ENCODE measurements at regions not wholly inside any gene's neighbourhood (a gene's known extent, or its start where the extent isn't known, plus 50 kb on each side); places are given as distances from the start of the nearest gene placed in this dataset.
"Not testable (repeated sequence)": the region's sequence is repeated elsewhere in the genome, so short reads cannot be mapped to it uniquely, and the experiment has no call there.

DNA sequence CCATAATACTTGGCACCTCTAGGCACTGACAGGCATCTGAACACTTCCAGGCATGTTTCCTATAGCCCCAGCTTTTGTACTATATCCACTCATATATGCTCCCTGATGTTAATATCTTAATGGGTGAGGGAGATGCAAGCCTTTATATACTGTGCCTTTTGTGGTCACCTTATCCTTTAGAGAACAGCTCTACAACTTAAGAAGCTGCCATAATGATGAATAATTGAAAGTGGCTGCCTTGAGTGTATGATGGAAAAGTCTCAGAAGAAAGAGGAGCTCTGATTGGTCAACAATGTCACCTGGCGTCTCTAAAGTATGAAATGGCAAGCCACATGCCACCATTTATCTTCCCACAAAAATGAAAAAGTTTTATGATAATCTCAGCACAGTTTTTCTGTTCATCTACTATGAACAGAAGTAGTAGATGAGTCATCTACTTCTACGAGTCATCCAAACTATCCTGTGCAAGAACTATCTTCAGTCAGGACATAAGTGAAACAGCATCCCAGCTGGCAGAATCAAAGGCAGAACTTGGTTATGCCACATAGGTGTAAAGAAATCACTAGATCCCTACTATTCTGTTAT, 997.9 kb upstream of the CELF4 start:
- DNase-seq: no peak

DNA sequence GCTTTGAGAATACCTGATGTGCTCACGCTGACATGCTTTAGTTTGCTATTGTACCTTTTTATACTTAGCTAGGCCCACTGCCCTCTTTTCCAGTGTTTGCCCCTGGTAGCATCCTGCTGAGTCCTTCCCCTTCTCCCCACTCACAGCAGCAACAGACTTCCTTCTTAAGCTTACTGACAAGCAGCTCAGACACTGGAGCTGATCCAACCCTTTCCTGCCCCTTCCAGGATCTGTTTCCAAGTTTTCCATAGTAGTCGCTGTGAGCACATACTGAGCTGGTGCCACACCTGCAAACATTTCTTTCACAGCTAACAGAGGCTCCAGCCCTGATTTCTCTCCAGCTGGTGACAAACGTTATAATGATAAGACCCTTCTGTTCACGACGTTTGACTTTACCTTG, 991.4 kb upstream of the CELF4 start:
- DNase-seq: no peak

DNA sequence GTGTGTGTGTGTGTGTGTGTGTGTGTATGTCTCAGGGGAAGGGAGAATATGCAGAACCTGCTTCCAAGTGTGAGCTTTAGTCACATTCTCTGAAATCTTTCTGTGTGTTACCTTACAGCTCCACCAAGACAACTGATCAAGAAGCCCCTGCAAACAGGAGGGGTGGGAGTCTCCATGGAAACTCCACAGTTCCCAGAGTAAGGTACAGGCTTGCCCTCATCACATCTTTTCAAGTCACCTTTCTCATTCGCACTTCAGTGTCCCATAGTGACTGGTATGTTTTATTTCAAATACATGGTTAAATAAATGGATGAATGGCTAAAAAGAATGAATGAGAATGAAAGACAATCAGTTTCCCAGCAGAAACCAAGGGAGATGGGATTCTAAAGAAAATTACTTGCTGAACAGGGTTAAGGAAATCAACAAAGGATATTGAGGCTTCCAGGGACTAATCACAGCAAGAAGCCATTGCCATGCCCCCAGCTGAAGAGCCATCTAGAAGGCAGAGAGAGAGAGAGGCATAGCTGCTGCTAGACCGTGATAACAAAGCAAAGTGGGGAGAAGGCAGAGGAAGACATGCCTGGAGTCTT, 987.2 kb upstream of the CELF4 start:
- DNase-seq: no peak

DNA sequence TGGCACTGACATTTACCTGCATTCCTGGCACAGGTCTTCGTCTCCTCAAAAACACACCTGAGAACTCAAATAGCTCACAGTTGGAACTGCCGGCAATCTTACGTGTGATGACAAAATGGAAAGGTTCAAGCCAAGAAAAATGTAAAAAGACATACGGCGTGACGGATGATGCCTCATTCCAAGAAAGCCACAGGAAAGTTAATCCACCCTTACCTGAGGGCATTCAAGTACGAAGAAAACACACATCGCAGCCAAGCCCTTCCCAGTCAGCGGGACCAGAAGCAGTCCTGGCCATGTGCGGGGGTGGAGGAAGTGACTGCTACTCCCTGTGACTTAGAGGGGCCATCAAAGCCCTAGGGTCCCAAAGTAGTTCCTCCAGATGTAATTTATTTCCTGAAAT, 986.3 kb upstream of the CELF4 start:
- no peak for DNase-seq

DNA sequence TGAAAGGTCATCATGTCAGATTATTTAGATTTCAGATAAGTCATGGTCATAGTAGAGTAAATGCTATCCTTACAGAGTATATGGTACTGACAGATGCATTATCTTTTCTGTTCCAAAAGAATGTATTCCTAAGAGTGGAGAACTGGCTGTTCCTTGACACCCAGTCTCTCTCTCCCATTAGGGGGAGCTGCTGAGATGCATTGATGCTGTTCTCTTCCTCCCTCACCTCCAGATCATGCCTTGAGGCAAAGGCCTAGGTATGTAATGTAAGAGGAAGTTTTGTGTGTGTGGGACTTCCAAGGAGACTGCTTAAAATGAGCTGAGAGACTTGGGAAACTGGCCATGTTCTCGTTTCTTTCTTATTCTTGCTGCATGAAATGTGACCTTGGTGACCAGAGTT, 979.5 kb upstream of the CELF4 start:
- DNase-seq: peak; percentile 7

DNA sequence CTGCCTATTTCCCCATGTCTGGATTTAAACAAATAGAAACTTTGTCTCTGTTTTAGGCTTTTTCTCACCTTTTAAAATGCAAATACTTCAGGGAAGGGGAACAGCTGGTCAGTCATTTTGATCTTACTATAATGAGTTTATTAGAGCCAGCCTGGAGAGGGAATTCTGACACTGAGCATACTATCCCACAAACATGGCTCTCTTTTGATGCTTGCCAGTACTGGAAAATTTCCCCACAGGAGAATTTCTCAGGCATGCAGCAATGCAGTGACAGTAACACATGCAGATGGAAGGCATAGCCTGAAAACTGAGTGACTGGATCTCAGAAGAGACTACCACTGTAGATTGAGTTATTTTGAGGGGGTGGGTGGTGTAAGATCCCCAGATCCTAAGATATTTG, 974.3 kb upstream of the CELF4 start:
- DNase-seq: no peak

DNA sequence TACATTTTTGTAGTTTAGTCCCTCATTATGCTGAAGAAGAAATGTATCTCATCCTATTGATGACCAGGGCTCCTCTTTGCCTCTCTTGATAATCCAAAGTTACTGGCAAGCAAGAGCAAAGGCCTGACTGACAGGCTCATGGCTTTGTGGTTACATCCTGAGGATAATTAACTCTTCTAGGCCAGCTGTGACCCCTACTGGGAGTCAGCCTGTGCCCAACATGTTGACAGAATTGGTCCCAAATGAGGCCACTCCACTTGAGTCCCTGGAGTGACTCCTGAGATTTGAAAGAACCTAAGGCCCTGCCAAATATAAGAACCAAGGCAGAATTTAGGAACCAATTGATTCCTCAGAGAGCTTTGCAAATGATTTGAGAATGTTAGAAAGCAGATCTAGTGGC, 973.8 kb upstream of the CELF4 start:
- no peak for DNase-seq

DNA sequence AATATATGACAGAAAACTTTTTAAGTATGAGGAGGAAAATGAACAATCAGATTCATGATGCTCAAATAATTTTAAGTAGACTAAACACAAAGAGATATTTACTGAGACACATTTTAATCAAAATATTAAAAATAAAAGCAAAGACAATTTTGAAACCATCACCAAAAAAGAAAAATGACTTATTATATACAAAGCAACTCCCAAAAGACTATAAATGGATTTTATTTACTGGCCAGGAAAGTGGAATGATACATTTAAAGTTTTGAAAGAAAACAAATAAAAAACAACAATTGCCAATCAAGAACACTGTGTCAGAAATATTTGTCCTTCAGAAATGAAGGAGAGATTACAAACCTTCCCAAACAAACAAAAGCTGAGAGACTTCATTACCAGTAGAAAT, 968.5 kb upstream of the CELF4 start:
- DNase-seq: no peak

DNA sequence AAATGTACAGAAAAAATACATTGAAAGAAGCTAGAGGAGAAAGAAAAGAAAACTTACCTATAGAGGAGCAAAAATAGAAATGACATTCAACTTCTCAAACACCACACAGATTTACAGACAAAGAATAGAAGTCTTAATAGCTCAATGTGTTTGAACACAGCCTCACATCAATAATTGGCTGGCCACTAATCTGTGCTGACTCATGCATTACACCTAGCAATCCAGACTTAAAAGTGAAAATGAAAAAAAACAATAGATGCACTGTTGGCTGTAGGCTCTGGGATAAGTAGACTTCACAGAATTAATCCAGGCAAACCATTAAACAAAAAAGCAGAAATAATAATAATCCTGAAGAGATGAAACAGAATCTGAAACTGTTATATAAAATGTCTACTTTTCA, 961.3 kb upstream of the CELF4 start:
- no peak for DNase-seq

DNA sequence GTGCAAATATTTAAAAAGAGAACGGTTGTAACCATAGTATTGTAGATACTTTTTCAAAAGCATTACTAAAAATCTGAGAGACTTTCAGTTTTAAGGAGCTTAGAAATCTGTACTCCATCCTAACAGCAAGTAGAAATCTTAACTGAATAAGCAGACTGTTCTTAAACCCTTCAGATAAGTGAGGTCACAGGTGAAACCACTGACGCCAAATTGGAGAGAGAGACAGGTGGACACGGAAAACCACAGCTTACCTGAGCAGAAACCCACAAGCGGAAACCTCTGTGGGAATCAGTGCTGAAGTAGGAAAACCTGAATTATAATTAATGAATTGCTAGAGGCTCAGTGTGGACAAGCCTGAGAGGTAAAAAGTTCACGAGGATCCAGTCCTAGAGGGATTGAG, 959.4 kb upstream of the CELF4 start:
- DNase-seq: no peak

DNA sequence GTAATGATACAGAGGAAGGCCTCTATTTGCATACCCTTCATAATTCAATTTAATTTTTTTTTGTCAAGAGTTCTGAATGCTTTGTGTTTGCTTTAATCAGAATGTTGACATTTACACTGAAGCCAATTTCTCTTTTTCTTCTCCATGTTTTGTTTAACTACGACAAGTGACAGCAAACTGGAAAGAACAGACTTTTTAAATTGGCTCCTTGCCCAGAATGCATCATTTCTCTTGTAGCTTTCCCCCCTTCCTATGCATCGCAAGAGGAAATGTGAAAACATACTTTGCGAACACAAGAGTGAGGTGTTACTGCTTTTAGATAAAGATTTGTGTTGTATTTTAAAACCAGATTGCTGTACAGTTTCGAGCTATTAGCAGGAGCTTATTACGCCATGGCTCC, 955.2 kb upstream of the CELF4 start:
- DNase-seq: no peak

DNA sequence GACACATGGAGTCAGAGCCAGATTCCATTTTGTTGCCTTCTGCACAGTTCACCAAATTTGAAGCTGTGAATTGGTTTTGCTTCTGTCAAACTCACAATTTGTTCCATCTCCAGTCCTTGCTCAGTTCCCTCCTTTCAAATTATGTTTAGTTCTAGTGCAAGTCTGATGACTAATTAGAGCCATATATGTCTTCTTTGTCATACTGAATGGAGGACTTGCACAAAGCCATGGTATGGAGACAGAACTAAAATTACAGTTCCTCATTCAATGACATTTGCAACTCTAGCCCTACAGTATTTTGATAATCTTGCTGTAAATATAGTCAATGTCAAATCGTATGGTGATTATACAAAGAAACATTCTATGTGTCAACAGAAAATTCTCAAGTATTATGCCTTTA, 936.9 kb upstream of the CELF4 start:
- DNase-seq: no peak

DNA sequence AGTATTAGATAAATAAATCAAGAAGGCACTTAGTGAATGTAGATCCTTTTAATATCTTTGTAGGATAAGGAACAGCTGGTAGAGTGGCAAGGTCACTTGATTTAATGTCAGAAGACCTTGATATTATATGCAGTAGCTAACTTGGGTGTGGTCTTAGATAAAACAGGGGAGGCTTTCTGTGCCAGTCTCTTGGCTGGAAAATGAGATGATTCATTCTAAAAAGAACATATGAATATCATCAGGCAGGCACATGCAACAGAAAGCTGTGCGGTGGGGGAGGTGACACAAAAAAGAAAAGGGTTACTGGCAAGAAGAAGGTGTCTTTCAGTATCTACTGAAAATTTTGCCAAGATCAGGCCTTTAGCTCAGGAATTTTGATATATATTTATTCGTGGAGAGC, 931.7 kb upstream of the CELF4 start:
- no peak for DNase-seq

DNA sequence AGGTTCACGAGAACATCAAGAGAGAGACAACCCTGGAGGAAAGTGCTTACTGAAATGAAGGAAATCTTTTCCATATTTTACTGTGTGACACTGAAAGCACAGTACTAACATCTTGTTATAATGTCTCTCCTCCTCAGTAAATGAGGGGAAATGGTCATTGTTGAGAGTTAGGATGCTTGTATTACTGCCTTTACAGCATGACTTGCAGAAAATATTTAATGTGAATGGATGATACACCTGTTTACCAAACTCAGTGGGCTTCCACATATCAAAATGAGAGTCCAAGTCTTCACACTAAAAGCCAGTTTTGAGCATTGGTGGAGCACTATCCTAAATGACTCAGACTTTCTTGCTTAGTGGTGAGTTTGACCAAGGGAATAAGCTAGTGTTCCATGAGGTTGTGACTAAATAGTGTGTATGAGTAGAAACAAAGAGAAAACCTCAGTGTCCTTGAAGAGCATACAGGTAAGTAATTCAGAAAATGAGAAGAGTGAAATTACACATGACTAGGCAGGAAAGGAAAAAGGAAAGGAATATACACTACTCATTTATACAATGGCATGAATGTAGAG, 930.7 kb upstream of the CELF4 start:
- DNase-seq: no peak

DNA sequence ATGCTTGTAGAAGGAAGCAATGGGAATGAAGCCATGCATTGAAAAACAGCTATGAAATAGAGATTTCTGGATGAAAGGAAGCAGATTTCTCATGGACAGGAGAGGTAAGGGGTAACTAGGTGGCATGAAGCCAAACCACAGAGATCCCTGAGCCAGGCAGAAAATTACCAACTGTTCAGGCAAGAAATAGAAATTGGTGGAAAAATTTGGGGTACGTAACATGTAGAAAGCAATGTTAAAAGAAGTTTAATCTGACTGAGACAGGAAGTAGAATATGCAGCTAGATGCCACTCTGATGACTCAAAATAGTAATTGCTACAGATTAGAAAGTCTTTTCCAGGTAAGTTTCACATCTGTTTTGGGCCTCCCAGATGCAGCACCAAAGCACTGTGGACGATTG, 928.5 kb upstream of the CELF4 start:
- no peak for DNase-seq

DNA sequence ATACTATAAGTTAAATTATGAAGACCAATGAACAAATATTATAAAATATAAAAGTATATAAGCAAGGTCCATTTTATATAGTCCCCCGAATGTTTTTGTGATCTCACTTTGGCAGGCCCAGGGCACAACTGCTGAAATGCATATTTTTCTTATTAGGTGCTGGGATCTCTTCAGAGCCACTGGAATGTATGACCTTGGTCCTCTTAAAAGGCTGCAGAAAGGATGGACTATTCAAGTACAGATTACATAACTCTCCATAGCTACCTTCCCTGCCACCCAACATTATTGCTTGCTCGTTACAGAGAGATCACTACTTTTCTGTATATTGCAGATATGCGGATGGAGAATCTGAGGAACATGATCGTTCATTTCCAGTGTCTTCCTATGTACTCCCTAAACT, 925.6 kb upstream of the CELF4 start:
- DNase-seq: no peak

DNA sequence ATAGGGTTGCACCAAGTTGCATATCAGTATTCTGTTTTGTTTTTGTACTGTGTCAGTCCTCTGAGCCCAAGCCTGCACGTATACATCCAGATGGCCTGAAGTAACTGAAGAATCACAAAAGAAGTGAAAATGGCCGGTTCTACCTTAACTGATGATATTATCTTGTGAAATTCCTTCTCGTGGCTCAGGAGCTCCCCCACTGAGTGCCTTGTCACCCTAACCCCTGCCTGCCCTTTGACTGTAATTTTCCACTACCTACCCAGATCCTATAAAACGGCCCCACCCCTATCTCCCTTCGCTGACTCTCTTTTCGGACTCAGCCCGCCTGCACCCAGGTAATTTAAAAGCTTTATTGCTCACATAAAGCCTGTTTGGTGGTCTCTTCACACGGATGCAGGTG, 924.1 kb upstream of the CELF4 start:
- DNase-seq: not testable (repeated sequence)

DNA sequence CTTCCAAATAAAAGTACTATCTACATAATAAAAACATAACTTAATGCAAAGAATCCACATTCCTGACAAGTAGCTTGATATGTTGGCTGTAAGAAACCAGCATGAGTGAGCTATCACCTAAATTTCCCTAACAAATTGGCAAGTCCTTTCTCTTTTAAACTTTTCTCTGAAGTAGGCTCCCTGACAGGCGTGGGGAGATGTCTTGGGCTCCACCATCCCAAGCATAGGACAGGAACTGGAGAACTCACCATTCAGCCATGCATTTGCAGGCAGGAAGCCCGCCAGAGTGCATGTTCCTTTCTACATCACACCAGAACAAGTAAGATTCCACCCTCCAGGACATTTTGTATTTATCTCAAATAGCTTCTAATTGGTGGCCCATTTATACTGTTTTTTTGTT, 921.9 kb upstream of the CELF4 start:
- no peak for DNase-seq

DNA sequence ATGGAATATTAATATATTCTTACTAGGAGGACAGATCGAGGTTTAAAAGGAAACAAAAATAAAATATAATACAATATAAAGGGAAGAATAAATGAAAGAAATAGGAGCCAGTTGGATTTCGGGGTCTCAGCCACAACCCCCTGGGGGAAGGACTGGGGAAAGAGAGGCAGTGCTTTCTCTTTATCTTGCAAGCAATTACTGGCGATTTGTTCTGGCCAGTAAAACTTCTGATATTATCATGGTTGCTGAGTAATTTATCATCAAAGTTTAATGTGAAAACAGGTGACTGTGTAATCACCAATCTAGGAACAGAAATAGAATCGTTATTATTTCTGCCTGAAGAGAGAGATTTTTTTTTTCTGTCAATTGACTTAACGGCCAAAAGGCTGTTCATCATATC, 917.7 kb upstream of the CELF4 start:
- DNase-seq: no peak

DNA sequence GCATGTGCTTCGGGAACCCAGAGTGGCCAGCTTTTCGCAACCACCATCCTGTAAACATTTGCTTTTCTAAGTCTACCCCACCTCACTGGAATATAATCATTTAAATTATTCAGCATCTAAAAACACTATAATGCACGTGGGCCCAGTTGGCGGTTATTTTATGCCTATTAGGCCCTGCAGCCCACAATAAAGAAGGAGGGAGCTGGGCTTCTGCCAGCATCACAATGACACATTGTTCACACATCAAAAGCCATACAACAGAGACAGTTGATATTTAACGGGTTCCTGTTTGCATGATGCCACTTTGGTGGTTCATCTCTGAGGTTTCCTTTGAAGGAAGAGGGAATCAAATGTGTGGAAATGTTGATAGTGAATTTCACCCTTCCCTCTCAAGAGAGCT, 916.0 kb upstream of the CELF4 start:
- no peak for DNase-seq

DNA sequence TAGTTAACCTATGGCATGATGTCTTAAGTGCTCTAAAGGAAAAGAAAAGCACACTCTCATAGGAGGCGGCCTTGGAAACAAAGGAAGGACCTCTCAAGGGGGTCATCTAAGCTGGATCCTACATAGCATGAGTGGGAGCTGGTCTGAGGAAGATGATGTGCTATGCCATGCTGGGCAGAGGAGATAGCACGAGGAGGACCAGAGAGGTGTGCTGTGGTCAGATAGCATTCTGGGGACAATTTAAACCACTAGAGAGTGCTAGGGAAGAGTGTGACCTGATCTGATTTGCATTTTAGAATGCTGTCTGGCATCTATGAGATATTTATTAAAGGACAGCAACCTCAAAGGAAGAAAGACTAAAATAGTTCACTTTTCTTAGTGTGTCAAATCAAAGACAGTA, 910.1 kb upstream of the CELF4 start:
- DNase-seq: no peak

DNA sequence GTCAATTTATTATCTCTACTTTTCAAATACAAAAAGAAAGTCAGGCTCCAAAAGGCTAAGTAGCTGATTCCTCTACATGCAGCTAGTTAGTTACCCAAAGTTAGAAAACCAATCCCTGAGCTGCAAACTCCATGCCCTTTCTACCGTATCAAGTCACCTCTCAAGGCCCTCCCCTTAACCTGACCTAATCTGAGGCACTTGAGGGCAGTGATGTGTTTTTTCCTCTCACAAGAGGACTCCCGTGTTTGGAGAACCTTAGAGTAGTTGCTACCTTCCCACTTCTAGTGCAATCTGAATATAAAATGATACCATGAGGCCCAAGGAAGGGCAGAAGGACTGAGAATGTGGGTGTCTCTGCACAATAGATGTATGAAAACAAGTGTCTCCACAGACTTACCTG, 907.9 kb upstream of the CELF4 start:
- no peak for DNase-seq

DNA sequence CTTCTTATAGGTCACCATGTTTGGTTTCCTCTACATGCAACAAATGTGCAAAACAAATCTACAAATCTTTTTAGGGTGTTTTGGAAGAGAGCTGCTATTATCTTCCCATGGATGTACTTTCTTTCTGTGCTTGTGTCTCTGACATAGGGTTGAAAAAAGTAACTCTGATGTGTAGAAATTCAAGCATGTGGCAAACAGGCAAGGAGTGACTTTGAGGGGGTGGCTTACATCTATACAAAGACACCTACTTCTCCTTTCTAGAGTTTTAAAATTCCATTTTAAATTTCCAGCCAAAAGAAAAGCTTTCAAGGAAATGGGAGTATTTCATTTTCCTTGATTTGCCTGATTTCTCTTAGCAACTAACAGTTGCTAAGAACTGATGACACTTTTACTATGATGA, 904.8 kb upstream of the CELF4 start:
- DNase-seq: no peak

DNA sequence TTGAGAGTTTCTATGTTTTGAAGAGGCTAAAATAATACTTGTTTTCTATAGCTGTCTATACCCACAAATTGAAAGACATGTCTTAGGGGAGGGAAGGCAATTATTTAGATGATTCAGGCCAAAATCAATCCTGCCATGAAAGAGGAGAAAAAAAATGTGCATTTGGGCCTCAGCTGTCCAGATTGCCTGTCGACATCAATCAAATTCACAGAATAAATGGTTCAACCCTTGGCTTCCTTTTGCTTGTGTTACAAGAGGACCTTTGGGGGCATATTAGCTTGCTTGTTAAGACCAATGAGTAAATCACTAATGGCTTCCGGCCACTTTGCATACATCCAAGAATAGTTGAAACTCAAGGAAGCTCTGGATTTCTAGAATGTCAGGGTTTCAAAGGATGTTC, 900.8 kb upstream of the CELF4 start:
- DNase-seq: no peak

DNA sequence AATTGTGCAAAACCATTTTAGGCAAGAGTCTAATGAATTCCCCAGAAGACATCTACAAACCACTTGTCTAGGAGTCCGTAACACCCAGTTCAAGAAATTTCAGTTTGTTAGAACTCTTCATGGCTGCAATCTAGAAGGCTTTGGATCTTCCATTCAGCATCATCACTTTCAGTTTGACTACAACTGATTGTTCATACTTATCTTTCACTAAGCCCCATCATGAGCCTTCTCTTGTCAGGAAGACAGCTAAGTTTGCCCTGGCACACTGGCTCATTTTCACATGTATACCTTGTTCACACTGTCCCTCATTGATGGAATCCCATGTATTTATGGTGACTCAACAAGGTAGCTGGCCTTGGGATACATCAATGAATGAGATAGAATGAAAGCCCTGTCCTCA, 898.4 kb upstream of the CELF4 start:
- no peak for DNase-seq
